Mesenchymal stem cell (in vitro differentiated cells and primary cell): ENCODE measurements at regions not wholly inside any gene's neighbourhood (a gene's known extent, or its start where the extent isn't known, plus 50 kb on each side); places are given as distances from the start of the nearest gene placed in this dataset.
"Not testable (repeated sequence)": the region's sequence is repeated elsewhere in the genome, so short reads cannot be mapped to it uniquely, and the experiment has no call there.

Source experiments
- DNase-seq: peaks from one replicate; pipeline ENCODE4 v3.0.0-alpha.2; 2013
- H2AFZ ChIP-seq: one replicate; pipeline ENCODE4 v1.6.1; 2013; ENCODE audit warnings: low read depth, mild to moderate bottlenecking, control low read depth, inconsistent platforms, low read length, moderate library complexity
- H2AK5ac ChIP-seq: 2 replicates; pipeline ENCODE4 v1.6.1; 2013; ENCODE audit warnings: low read length, moderate library complexity, mild to moderate bottlenecking, inconsistent platforms; ENCODE audit not compliant: severe bottlenecking
- H2BK120ac ChIP-seq: one replicate; pipeline ENCODE4 v1.6.1; 2013; ENCODE audit warnings: low read depth, mild to moderate bottlenecking, inconsistent platforms, low read length, moderate library complexity
- H2BK12ac ChIP-seq, 2 experiments: one replicate each; pipeline ENCODE4 v1.6.1; 2013; ENCODE audit warnings: inconsistent platforms in 2 of 2, low read length in 2 of 2, mild to moderate bottlenecking in 2 of 2, moderate library complexity in 2 of 2, control low read depth in 1 of 2
- H2BK15ac ChIP-seq: one replicate; pipeline ENCODE4 v1.6.1; 2013; ENCODE audit warnings: mild to moderate bottlenecking, low read depth, inconsistent platforms; ENCODE audit not compliant: poor library complexity, severe bottlenecking
- H2BK5ac ChIP-seq: 2 replicates; pipeline ENCODE4 v1.6.1; 2013; ENCODE audit warnings: low read depth, mild to moderate bottlenecking, low read length, control low read depth, inconsistent platforms; ENCODE audit not compliant: poor library complexity, severe bottlenecking
- H3K14ac ChIP-seq, 2 experiments: one replicate each; pipeline ENCODE4 v1.6.1; 2013; ENCODE audit warnings: inconsistent platforms in 2 of 2, low read length in 2 of 2, control low read depth in 1 of 2, mild to moderate bottlenecking in 1 of 2, moderate library complexity in 1 of 2
- H3K18ac ChIP-seq, 2 experiments: one replicate each; pipeline ENCODE4 v1.6.1; 2013; ENCODE audit warnings: inconsistent platforms in 2 of 2, low read length in 2 of 2, control low read depth in 1 of 2, low read depth in 1 of 2, mild to moderate bottlenecking in 1 of 2
- H3K23ac ChIP-seq, 2 experiments: one replicate each; pipeline ENCODE4 v1.6.1; 2013; ENCODE audit warnings: inconsistent platforms in 2 of 2, low read length in 2 of 2, mild to moderate bottlenecking in 2 of 2, moderate library complexity in 2 of 2, control low read depth in 1 of 2
- H3K27ac ChIP-seq: 2 replicates; pipeline ENCODE4 v1.5.1; 2013; ENCODE audit warnings: mild to moderate bottlenecking, moderate library complexity, low read length, control low read depth, inconsistent platforms; ENCODE audit not compliant: poor library complexity, severe bottlenecking
- H3K27me3 ChIP-seq, 2 experiments: 2 replicates each; pipeline versions ENCODE4 v1.6.1 to v1.7.0; 2013; ENCODE audit warnings: low read length in 2 of 2, mild to moderate bottlenecking in 2 of 2, moderate library complexity in 2 of 2, control low read depth in 1 of 2, inconsistent platforms in 1 of 2; ENCODE audit not compliant: control insufficient read depth in 1 of 2, insufficient read depth in 1 of 2
- H3K36me3 ChIP-seq, 2 experiments: 2 replicates each; pipeline versions ENCODE4 v1.6.1 to v1.7.0; 2013; ENCODE audit warnings: low read length in 2 of 2, control low read depth in 1 of 2, inconsistent platforms in 1 of 2, low read depth in 1 of 2, mild to moderate bottlenecking in 1 of 2; ENCODE audit not compliant: insufficient read depth in 2 of 2, control insufficient read depth in 1 of 2
- H3K4ac ChIP-seq, 2 experiments: one replicate each; pipeline ENCODE4 v1.6.1; 2013; ENCODE audit warnings: inconsistent platforms in 2 of 2, low read length in 2 of 2, mild to moderate bottlenecking in 2 of 2, moderate library complexity in 2 of 2, control low read depth in 1 of 2, low read depth in 1 of 2
- H3K4me1 ChIP-seq: 2 replicates; pipeline ENCODE4 v1.6.1; 2013; ENCODE audit warnings: low read depth, low read length, control low read depth; ENCODE audit not compliant: control insufficient read depth, insufficient read depth
- H3K4me2 ChIP-seq: 2 replicates; pipeline ENCODE4 v1.6.1; 2013; ENCODE audit warnings: low read length, mild to moderate bottlenecking, inconsistent platforms; ENCODE audit not compliant: poor library complexity, severe bottlenecking
- H3K4me3 ChIP-seq, 2 experiments: 2 replicates each; pipeline versions ENCODE4 v1.5.1 to v1.7.0; 2013; ENCODE audit warnings: low read length in 2 of 2, mild to moderate bottlenecking in 2 of 2, control low read depth in 1 of 2, low read depth in 1 of 2; ENCODE audit not compliant: insufficient read depth in 1 of 2
- H3K79me1 ChIP-seq: replicated peaks from 2 replicates; pipeline ENCODE4 v1.6.1; 2013; ENCODE audit warnings: mild to moderate bottlenecking, control low read depth, low read length, inconsistent platforms; ENCODE audit not compliant: poor library complexity, severe bottlenecking
- H3K9ac ChIP-seq: 2 replicates; pipeline ENCODE4 v1.7.0; 2013; ENCODE audit warnings: mild to moderate bottlenecking, low read length, moderate library complexity
- H3K9me3 ChIP-seq: 2 replicates; pipeline ENCODE4 v1.7.0; 2013; ENCODE audit warnings: mild to moderate bottlenecking, low read length; ENCODE audit not compliant: control insufficient read depth
- H4K8ac ChIP-seq: one replicate; pipeline ENCODE4 v1.6.1; 2013; ENCODE audit warnings: inconsistent platforms, mild to moderate bottlenecking, low read length, moderate library complexity
- H4K91ac ChIP-seq: one replicate; pipeline ENCODE4 v1.6.1; 2013; ENCODE audit warnings: mild to moderate bottlenecking, low read length, inconsistent platforms
- WGBS: methylation state at CpG from one replicate; pipeline ENCODE4 v1.1.7; 2013; ENCODE audit warnings: mixed read lengths; 5-methylcytosine and 5-hydroxymethylcytosine counted together

DNA sequence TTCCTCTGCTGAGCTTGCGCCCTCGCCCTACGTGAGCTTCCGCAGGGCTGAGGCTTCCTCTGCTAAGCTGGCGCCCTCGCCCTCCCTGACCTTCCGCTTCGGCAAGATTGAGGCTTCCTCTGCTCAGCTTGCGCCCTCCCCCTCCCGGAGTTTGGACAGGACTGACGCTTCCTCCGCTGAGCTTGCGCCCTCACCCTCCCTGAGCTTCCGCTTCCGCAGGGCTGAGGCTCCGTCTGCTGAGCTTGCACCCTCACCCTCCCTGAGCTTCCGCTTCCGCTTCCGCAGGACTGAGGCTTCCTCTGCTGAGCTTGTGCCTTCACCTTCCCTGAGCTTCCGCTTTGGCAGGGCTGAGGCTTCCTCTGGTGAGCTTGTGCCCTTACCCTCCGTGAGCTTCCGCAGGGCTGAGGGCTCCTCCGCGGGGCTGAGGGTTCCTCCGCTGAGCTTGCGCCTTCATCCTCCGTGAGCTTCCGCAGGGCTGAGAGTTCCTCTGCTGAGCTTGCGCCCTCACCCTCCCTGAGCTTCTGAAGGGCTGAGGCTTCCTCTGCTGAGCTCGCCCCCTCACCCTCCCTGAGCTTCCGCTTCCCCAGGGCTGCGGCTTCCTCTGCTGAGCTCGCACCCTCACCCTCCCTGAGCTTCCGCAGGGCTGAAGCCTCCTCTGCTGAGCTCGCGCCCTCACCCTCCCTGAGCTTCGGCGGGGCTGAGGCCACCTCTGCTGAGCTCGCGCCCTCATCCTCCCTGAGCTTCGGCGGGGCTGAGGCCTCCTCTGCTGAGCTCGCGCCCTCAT lies 753.6 kb upstream of the TPTE start:
- no peaks in the 10 kb centered on the region for H3K36me3 ChIP-seq
- no peaks in the 10 kb centered on the region for H3K79me1 ChIP-seq
- H3K9me3 ChIP-seq = peaks cover 28% of the 10 kb centered on the region
- no peak overlapping the region for H3K23ac ChIP-seq
- no peak overlapping the region for H3K14ac ChIP-seq
- no peak overlapping the region for H3K4me3 ChIP-seq
- no peak overlapping the region for H4K8ac ChIP-seq
- DNase-seq = no peak
- H3K9ac ChIP-seq = no peak overlapping the region
- no peak overlapping the region for H3K4me2 ChIP-seq
- H3K27me3 ChIP-seq = no peaks in the 10 kb centered on the region
- H4K91ac ChIP-seq = no peak overlapping the region
- no peak overlapping the region for H3K27ac ChIP-seq
- H3K18ac ChIP-seq = no peak overlapping the region
- H2BK120ac ChIP-seq = no peak overlapping the region
- WGBS = 88% methylated on average over 44 of the region's 44 CpGs
- H3K4ac ChIP-seq = no peak overlapping the region
- no peak overlapping the region for H2BK5ac ChIP-seq
- H2AK5ac ChIP-seq = no peak overlapping the region
- no peak overlapping the region for H2BK12ac ChIP-seq
- no peak overlapping the region for H2BK15ac ChIP-seq
- H3K4me1 ChIP-seq = no peaks in the 10 kb centered on the region
- no peak overlapping the region for H2AFZ ChIP-seq

DNA sequence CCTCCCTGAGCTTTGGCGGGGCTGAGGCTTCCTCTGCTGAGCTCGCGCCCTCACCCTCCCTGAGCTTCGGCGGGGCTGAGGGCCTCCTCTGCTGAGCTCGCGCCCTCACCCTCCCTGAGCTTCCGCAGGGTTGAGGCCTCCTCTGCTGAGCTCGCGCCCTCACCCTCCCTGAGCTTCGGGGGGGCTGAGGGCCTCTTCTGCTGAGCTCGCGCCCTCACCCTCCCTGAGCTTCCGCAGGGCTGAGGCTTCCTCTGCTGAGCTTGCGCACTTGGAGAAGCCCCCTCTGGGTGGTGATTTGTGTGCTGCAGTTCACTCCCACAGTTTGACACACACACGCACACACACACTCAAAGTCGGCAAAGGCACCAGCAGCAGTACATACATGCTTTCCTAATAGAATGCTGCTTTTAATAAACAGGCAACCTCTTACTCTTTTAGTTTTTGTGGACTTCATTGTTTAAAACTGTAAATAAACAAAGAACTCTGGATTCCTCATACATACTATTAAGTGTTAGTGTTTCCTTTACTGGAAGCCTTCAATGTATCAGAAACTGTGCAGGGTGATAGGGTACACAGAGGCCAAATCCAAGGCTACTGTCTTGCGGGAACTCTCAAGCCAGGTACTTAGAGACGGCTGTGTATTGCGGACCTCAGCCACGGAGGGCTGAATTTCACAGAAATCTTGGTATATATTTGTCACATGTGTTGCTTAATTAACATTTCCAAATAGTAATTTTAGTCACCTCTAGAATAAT lies 752.8 kb upstream of the TPTE start:
- H3K27me3 ChIP-seq = not testable (repeated sequence)
- 89% methylated on average over 17 of the region's 21 CpGs for whole genome bisulfite sequencing

DNA sequence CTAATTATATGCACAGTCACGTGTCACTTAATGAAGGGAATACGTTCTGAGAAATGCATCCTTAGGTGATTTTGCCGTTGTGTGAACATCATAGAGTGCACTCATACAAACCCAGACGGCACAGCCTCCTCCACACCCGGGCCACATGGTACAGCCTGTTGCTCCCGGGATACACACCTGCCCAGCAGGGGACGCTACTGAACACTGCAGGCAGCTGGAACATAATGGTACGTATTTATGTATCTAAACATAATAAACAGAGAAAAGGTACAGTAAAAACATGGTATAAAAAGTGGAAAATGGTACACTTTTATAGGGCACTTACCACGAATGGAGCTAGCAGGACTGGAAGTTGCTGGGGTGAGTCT lies 752.3 kb upstream of the TPTE start:
- H3K4me3 ChIP-seq, H4K91ac ChIP-seq, H3K4me1 ChIP-seq, DNase-seq, H2AFZ ChIP-seq, H3K27me3 ChIP-seq, H4K8ac ChIP-seq, H3K27ac ChIP-seq, H2AK5ac ChIP-seq, H2BK12ac ChIP-seq, H3K4me2 ChIP-seq, H3K79me1 ChIP-seq, H3K23ac ChIP-seq, H3K36me3 ChIP-seq, H2BK5ac ChIP-seq, H2BK15ac ChIP-seq, H2BK120ac ChIP-seq, H3K4ac ChIP-seq, H3K9ac ChIP-seq, H3K14ac ChIP-seq, H3K18ac ChIP-seq: not testable (repeated sequence)
- WGBS = 91% methylated on average over 6 of the region's 9 CpGs
- H3K9me3 ChIP-seq = peaks cover 21% of the 10 kb centered on the region

More for the DNA sequence above, 752.8 kb upstream of the TPTE start:
- H2BK15ac ChIP-seq, H3K4ac ChIP-seq, H2BK5ac ChIP-seq, H3K9ac ChIP-seq, H2BK120ac ChIP-seq, H3K79me1 ChIP-seq, H2BK12ac ChIP-seq, H3K18ac ChIP-seq, H3K4me2 ChIP-seq, H3K14ac ChIP-seq, H4K91ac ChIP-seq, DNase-seq, H3K36me3 ChIP-seq, H2AK5ac ChIP-seq, H3K27ac ChIP-seq, H3K23ac ChIP-seq, H3K4me1 ChIP-seq, H4K8ac ChIP-seq, H2AFZ ChIP-seq, H3K4me3 ChIP-seq: not testable (repeated sequence)
- H3K9me3 ChIP-seq = peaks cover 26% of the 10 kb centered on the region
